MM.1S (cell line): ENCODE measurements at regions not wholly inside any gene's neighbourhood (a gene's known extent, or its start where the extent isn't known, plus 50 kb on each side); places are given as distances from the start of the nearest gene placed in this dataset.

Experiments
- DNase-seq: peaks from one replicate; pipeline ENCODE4 v3.0.0-alpha.2; 2015
- H2AFZ ChIP-seq: fragments of 300-600 bp; sonication (generic); 2 replicates; pipeline ENCODE4 v1.6.0; 2016; ENCODE audit warnings: antibody characterized with exemption, low read length
- H3F3A ChIP-seq: fragments of 300-600 bp; sonication (generic); 2 replicates; pipeline ENCODE4 v1.6.1; 2016; ENCODE audit warnings: mild to moderate bottlenecking, antibody characterized with exemption, low read length, moderate library complexity, mixed read lengths; ENCODE audit not compliant: insufficient read depth
- H3K27ac ChIP-seq: fragments of 300-600 bp; sonication (generic); 2 replicates; pipeline ENCODE4 v1.5.1; 2016; ENCODE audit warnings: mild to moderate bottlenecking, low read length
- H3K27me3 ChIP-seq: fragments of 300-600 bp; sonication (generic); replicated peaks from 2 replicates; pipeline ENCODE4 v1.6.0; 2016; ENCODE audit warnings: low read length; ENCODE audit not compliant: insufficient read depth
- H3K36me3 ChIP-seq: fragments of 300-600 bp; sonication (generic); replicated peaks from 2 replicates; pipeline ENCODE4 v1.6.1; 2016; ENCODE audit warnings: mild to moderate bottlenecking, low read length, mixed read lengths; ENCODE audit not compliant: insufficient read depth
- H3K4me1 ChIP-seq: fragments of 300-600 bp; sonication (generic); 2 replicates; pipeline ENCODE4 v1.6.1; 2016; ENCODE audit warnings: low read length, mixed read lengths
- H3K4me2 ChIP-seq: fragments of 300-600 bp; sonication (generic); 2 replicates; pipeline ENCODE4 v1.6.0; 2016; ENCODE audit warnings: low read depth, low read length
- H3K4me3 ChIP-seq: fragments of 300-600 bp; sonication (generic); 2 replicates; pipeline ENCODE4 v1.5.1; 2016; ENCODE audit warnings: low read length, mixed read lengths
- H3K79me2 ChIP-seq: fragments of 300-600 bp; sonication (generic); 2 replicates; pipeline ENCODE4 v1.6.1; 2016; ENCODE audit warnings: mixed run types, low read length, mixed read lengths
- H3K9ac ChIP-seq: fragments of 300-600 bp; sonication (generic); 2 replicates; pipeline ENCODE4 v1.6.1; 2016; ENCODE audit warnings: low read length, mixed read lengths
- H3K9me2 ChIP-seq: fragments of 300-600 bp; sonication (generic); replicated peaks from 2 replicates; pipeline ENCODE4 v1.6.1; 2016; ENCODE audit warnings: mild to moderate bottlenecking, low read length, mixed read lengths; ENCODE audit not compliant: insufficient read depth
- H3K9me3 ChIP-seq: fragments of 300-600 bp; sonication (generic); replicated peaks from 2 replicates; pipeline ENCODE4 v1.6.1; 2016; ENCODE audit warnings: mild to moderate bottlenecking, low read length, mixed read lengths; ENCODE audit not compliant: insufficient read depth
- H4K20me1 ChIP-seq: fragments of 300-600 bp; sonication (generic); 2 replicates; pipeline ENCODE4 v1.6.1; 2016; ENCODE audit warnings: mild to moderate bottlenecking, low read length, moderate library complexity, mixed read lengths; ENCODE audit not compliant: insufficient read depth
- CTCF ChIP-seq: fragments of 300-600 bp; sonication (generic); IDR thresholded peaks from 2 replicates; pipeline ENCODE4 v1.5.1; 2016; ENCODE audit warnings: antibody characterized with exemption, low read length, mixed read lengths
- EZH2 ChIP-seq: fragments of 300-600 bp; sonication (generic); optimal IDR thresholded peaks from 2 replicates; pipeline ENCODE3; 2017; ENCODE audit warnings: low read depth, mild to moderate bottlenecking, antibody characterized with exemption, low read length, mixed read lengths
- EZH2phosphoT487 ChIP-seq: fragments of 300-600 bp; sonication (generic); IDR thresholded peaks from 2 replicates; pipeline ENCODE4 v1.6.1; 2018; ENCODE audit warnings: antibody characterized with exemption, low read length

- Histone ChIP-seq H3K27me3 (no peaks in the 10 kb centered on the region), H3K4me1 (no peaks in the 10 kb centered on the region), H3K9me2 (no peaks in the 10 kb centered on the region), H3K4me2 (no peak overlapping the region), H3K9me3 (no peaks in the 10 kb centered on the region), H3K4me3 (no peak overlapping the region), H3K36me3 (no peaks in the 10 kb centered on the region), H2AFZ (no peak overlapping the region), H3K9ac (no peak overlapping the region), H3F3A (no peaks in the 10 kb centered on the region), H4K20me1 (no peaks in the 10 kb centered on the region), H3K79me2 (no peaks in the 10 kb centered on the region), H3K27ac (no peak overlapping the region)
- no peak for DNase-seq
- no peak for TF ChIP-seq EZH2
- no peak for TF ChIP-seq EZH2phosphoT487
- no peak for TF ChIP-seq CTCF
Observed at GRCh38 chr12:126383506-126383905, 1318.3 kb downstream of the AACS start.

GRCh38 chr12:126384026-126384564, 1318.9 kb downstream of the AACS start:
- H3K9me2 ChIP-seq = no peaks in the 10 kb centered on the region
- TF ChIP-seq EZH2 = no peak
- no peak for TF ChIP-seq EZH2phosphoT487
- no peak for TF ChIP-seq CTCF
- H3K36me3 ChIP-seq = no peaks in the 10 kb centered on the region
- H3K4me3 ChIP-seq = no peak overlapping the region
- no peaks in the 10 kb centered on the region for H3K27me3 ChIP-seq
- H3F3A ChIP-seq = no peaks in the 10 kb centered on the region
- H3K79me2 ChIP-seq = no peaks in the 10 kb centered on the region
- DNase-seq = no peak
- H3K27ac ChIP-seq = no peak overlapping the region
- no peaks in the 10 kb centered on the region for H3K4me1 ChIP-seq
- no peak overlapping the region for H3K9ac ChIP-seq
- no peaks in the 10 kb centered on the region for H4K20me1 ChIP-seq
- H2AFZ ChIP-seq = no peak overlapping the region
- no peaks in the 10 kb centered on the region for H3K9me3 ChIP-seq
- H3K4me2 ChIP-seq = no peak overlapping the region

GRCh38 chr12:126385785-126386184, 1320.5 kb downstream of the AACS start:
- H3K9ac ChIP-seq = no peak overlapping the region
- no peaks in the 10 kb centered on the region for H3K36me3 ChIP-seq
- no peak overlapping the region for H3K4me3 ChIP-seq
- no peaks in the 10 kb centered on the region for H3K4me1 ChIP-seq
- no peaks in the 10 kb centered on the region for H3K9me3 ChIP-seq
- no peak overlapping the region for H2AFZ ChIP-seq
- H3F3A ChIP-seq = no peaks in the 10 kb centered on the region
- no peaks in the 10 kb centered on the region for H4K20me1 ChIP-seq
- TF ChIP-seq CTCF = no peak
- no peak for TF ChIP-seq EZH2phosphoT487
- no peak for TF ChIP-seq EZH2
- no peaks in the 10 kb centered on the region for H3K9me2 ChIP-seq
- no peak overlapping the region for H3K4me2 ChIP-seq
- H3K27ac ChIP-seq = no peak overlapping the region
- H3K27me3 ChIP-seq = no peaks in the 10 kb centered on the region
- no peaks in the 10 kb centered on the region for H3K79me2 ChIP-seq
- DNase-seq = no peak
